Uterus (tissue), 2 donors: ENCODE measurements at regions not wholly inside any gene's neighbourhood (a gene's known extent, or its start where the extent isn't known, plus 50 kb on each side); places are given as distances from the start of the nearest gene placed in this dataset.

Source experiments
- CTCF ChIP-seq, 4 experiments: fragments of 200-600 bp in 2 of 4; fragments of 450-650 bp in 2 of 4; sonication (generic) in 2 of 4; IDR thresholded peaks; one replicate each; pipeline ENCODE4 v1.5.1; 2016 to 2019; ENCODE audit warnings: antibody characterized with exemption in 4 of 4, mild to moderate bottlenecking in 2 of 4, moderate library complexity in 1 of 4
- POLR2A ChIP-seq, 2 donors: fragments of 450-650 bp; IDR thresholded peaks; one replicate each; pipeline ENCODE4 v1.6.1; 2016; ENCODE audit warnings: antibody characterized with exemption in 2 of 2, mild to moderate bottlenecking in 1 of 2, moderate library complexity in 1 of 2

- TF ChIP-seq CTCF (IDR thresholded peaks at IDR 0.05) (no peak), POLR2A (IDR thresholded peaks at IDR 0.05) (no peak)
Measured at GRCh38 chr18:75754433-75754832, 326.9 kb upstream of the SMIM21 start.
